ENCODE measurements at regions not wholly inside any gene's neighbourhood (a gene's known extent, or its start where the extent isn't known, plus 50 kb on each side); places are given as distances from the start of the nearest gene placed in this dataset.

DNA sequence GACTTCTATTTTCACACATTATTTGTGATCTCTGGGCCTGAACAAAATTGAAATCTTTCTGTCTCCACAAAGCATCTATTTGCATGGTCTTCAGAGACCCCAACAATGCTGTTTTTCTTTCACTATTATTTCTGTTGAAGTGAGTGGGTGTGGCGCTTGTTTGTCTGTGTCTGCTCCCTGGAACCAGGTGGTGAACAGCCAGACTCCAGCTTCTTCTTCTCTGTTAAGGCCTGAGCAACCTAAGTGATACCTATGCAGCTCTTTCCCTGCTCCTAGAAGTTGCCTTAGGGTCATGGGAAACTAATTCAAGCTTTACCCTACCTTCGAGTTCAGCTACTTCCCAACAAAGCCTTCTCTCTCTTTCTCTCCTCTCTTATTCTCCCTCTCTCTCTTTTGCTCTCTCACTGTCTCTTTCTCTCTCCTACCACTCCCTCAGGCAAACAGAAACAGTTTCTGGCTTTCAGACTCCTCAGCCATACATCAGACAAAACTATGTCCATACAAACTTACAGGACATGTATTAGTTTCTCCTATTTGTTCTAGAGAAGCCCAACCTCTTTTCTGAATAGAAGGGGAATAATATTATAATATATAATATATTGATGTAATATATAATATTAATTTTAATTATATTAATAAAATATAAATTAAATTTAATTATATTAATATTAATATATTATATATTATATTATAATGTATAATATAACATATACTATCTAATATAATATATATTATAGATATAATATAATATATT is 552.5 kb downstream of the DSC3 start:
- no peaks in the 10 kb centered on the region for H4K20me1 ChIP-seq (ENCODE audit: insufficient read depth, low read length)
- no peak overlapping the region for H3K27ac ChIP-seq (ENCODE audit: low read length)
- H3K9ac ChIP-seq (ENCODE audit: low read depth, low read length), result no peak overlapping the region
- no peaks in the 10 kb centered on the region for H3K9me3 ChIP-seq (ENCODE audit: insufficient read depth, low read length, severe bottlenecking)
- no peak overlapping the region for H3K4me2 ChIP-seq (ENCODE audit: insufficient read depth, low read length)
- ATAC-seq (ENCODE audit: insufficient read depth, low read depth) (no peak), DNase-seq (no peak)
- no peaks in the 10 kb centered on the region for H3K36me3 ChIP-seq (ENCODE audit: insufficient read depth, low read length)
- H3K4me3 ChIP-seq (ENCODE audit: low read depth in 1 of 2, low read length in 2 of 2), result no peak overlapping the region
- no peaks in the 10 kb centered on the region for H3K4me1 ChIP-seq (ENCODE audit: insufficient read depth, low read length)
- H2AFZ ChIP-seq (ENCODE audit: low read depth, low read length), result no peak overlapping the region
- no peak for TF ChIP-seq EZH2 (IDR thresholded peaks at IDR 0.05; ENCODE audit: borderline replicate concordance, low read depth, low read length, severe bottlenecking)
- TF ChIP-seq, protein P1, sequence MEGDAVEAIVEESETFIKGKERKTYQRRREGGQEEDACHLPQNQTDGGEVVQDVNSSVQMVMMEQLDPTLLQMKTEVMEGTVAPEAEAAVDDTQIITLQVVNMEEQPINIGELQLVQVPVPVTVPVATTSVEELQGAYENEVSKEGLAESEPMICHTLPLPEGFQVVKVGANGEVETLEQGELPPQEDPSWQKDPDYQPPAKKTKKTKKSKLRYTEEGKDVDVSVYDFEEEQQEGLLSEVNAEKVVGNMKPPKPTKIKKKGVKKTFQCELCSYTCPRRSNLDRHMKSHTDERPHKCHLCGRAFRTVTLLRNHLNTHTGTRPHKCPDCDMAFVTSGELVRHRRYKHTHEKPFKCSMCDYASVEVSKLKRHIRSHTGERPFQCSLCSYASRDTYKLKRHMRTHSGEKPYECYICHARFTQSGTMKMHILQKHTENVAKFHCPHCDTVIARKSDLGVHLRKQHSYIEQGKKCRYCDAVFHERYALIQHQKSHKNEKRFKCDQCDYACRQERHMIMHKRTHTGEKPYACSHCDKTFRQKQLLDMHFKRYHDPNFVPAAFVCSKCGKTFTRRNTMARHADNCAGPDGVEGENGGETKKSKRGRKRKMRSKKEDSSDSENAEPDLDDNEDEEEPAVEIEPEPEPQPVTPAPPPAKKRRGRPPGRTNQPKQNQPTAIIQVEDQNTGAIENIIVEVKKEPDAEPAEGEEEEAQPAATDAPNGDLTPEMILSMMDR (IDR thresholded peaks at IDR 0.05; ENCODE audit: borderline replicate concordance, extremely low read depth, low read length, poor library complexity, severe bottlenecking), result no peak
- H3K79me2 ChIP-seq (ENCODE audit: insufficient read depth, low read length), result no peaks in the 10 kb centered on the region
- H3K27me3 ChIP-seq (ENCODE audit: insufficient read depth, low read length, poor library complexity), result no peaks in the 10 kb centered on the region

DNA sequence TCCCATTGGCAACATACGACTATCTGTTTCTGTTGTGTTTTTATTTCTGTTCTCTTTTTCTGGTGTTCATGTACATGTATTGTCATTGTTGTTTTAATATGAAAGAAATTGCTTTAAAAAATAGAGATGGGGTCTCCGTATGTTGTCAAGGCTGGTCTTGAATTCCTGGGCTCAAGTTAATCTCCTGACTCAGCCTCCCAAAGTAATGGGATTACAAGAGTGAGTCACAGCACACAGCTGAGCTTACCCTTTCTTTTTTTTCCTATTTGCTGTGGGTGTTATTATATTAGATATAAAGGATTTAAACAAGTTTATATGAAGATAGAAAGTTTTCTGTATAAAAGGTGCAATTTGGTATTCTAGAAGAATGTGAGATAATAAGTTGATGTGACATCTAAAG is 554.6 kb downstream of the DSC3 start:
- no peak overlapping the region for H3K4me2 ChIP-seq (ENCODE audit: insufficient read depth, low read length)
- no peak overlapping the region for H3K4me3 ChIP-seq (ENCODE audit: low read depth in 1 of 2, low read length in 2 of 2)
- no peaks in the 10 kb centered on the region for H3K79me2 ChIP-seq (ENCODE audit: insufficient read depth, low read length)
- TF ChIP-seq EZH2 (IDR thresholded peaks at IDR 0.05; ENCODE audit: borderline replicate concordance, low read depth, low read length, severe bottlenecking), result no peak
- TF ChIP-seq, protein P1 (IDR thresholded peaks at IDR 0.05; ENCODE audit: borderline replicate concordance, extremely low read depth, low read length, poor library complexity, severe bottlenecking), result no peak
- H3K27ac ChIP-seq (ENCODE audit: low read length), result no peak overlapping the region
- H3K36me3 ChIP-seq (ENCODE audit: insufficient read depth, low read length), result no peaks in the 10 kb centered on the region
- no peaks in the 10 kb centered on the region for H4K20me1 ChIP-seq (ENCODE audit: insufficient read depth, low read length)
- no peaks in the 10 kb centered on the region for H3K27me3 ChIP-seq (ENCODE audit: insufficient read depth, low read length, poor library complexity)
- H3K4me1 ChIP-seq (ENCODE audit: insufficient read depth, low read length), result no peaks in the 10 kb centered on the region
- no peaks in the 10 kb centered on the region for H3K9me3 ChIP-seq (ENCODE audit: insufficient read depth, low read length, severe bottlenecking)
- H2AFZ ChIP-seq (ENCODE audit: low read depth, low read length), result no peak overlapping the region
- no peak overlapping the region for H3K9ac ChIP-seq (ENCODE audit: low read depth, low read length)
- ATAC-seq (ENCODE audit: insufficient read depth, low read depth) (no peak), DNase-seq (no peak)

DNA sequence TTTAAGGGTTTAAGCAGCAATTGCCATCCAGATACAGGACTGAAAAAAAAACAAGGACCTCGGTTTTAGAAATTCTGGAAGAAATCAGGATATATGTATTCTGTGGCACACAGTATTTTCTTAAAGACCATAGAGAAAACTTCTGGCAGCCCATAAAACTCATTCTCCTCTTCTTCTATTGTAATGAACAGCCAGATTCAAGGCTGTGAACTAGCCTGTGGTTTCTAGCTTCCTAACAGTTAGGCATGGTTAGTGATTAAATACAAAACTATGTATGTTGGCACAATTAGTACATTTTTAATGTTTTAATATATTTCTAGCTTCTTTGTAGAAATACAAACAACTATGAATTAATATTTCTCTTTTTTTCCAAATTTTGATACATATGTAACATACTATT is 555.7 kb downstream of the DSC3 start:
- no peaks in the 10 kb centered on the region for H3K27me3 ChIP-seq (ENCODE audit: insufficient read depth, low read length, poor library complexity)
- H2AFZ ChIP-seq (ENCODE audit: low read depth, low read length), result no peak overlapping the region
- H3K27ac ChIP-seq (ENCODE audit: low read length), result no peak overlapping the region
- no peak overlapping the region for H3K9ac ChIP-seq (ENCODE audit: low read depth, low read length)
- no peak overlapping the region for H3K4me2 ChIP-seq (ENCODE audit: insufficient read depth, low read length)
- H4K20me1 ChIP-seq (ENCODE audit: insufficient read depth, low read length), result no peaks in the 10 kb centered on the region
- no peak for ATAC-seq (ENCODE audit: insufficient read depth, low read depth)
- TF ChIP-seq, protein P1 (IDR thresholded peaks at IDR 0.05; ENCODE audit: borderline replicate concordance, extremely low read depth, low read length, poor library complexity, severe bottlenecking), result no peak
- no peak for TF ChIP-seq EZH2 (IDR thresholded peaks at IDR 0.05; ENCODE audit: borderline replicate concordance, low read depth, low read length, severe bottlenecking)
- no peaks in the 10 kb centered on the region for H3K36me3 ChIP-seq (ENCODE audit: insufficient read depth, low read length)
- H3K79me2 ChIP-seq (ENCODE audit: insufficient read depth, low read length), result no peaks in the 10 kb centered on the region
- H3K4me3 ChIP-seq (ENCODE audit: low read depth in 1 of 2, low read length in 2 of 2), result no peak overlapping the region
- no peak for DNase-seq
- H3K4me1 ChIP-seq (ENCODE audit: insufficient read depth, low read length), result no peaks in the 10 kb centered on the region
- no peaks in the 10 kb centered on the region for H3K9me3 ChIP-seq (ENCODE audit: insufficient read depth, low read length, severe bottlenecking)
